Left renal cortex interstitium (tissue), 4 donors: ENCODE measurements at regions not wholly inside any gene's neighbourhood (a gene's known extent, or its start where the extent isn't known, plus 50 kb on each side); places are given as distances from the start of the nearest gene placed in this dataset.
"Not testable (repeated sequence)": the region's sequence is repeated elsewhere in the genome, so short reads cannot be mapped to it uniquely, and the experiment has no call there.

Experiments used
- DNase-seq, 4 donors: peaks; one replicate each; pipeline ENCODE4 v3.0.0-alpha.2; 2013; ENCODE audit warnings: low read depth in 4 of 4, low spot score in 2 of 4, missing footprints in 1 of 4

DNA sequence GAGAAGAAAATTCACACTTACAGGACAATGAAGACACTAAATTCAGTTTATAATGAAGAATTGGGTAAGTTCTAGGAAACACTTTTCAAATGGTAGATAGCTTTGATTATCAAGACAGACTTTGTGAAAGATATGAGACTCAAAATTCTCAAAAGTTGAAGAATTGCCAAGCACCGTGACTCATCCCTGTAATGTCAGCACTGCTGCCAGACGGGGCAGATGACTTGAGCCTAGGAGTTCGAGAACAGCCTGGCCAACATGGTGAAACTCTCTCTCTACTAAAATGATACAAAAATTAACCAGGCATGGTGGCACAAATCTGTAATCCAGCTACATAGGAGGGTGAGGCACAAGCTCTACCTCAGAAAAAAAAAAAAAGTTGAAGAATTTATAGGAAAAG is 1820.1 kb upstream of the LRRTM1 start:
- DNase-seq = no peak

DNA sequence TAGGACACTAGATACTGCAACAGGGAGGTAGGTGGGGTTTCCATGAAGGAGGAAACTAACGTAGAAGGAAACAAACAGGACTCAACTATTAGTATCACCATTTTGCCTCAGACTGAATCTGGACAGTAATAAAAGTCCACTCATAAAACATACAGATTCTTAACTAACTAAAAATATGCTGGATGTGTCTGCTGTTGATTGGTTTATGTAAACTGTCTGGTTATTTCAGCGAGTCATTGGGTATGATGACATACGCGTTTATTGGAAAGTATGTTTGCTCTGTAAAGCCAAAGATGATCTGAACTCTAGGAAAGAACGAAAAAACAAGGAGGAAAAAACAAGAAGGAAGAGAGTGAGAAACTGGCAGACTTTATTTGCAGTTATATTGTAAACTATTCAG is 1816.1 kb upstream of the LRRTM1 start:
- DNase-seq = no peak

DNA sequence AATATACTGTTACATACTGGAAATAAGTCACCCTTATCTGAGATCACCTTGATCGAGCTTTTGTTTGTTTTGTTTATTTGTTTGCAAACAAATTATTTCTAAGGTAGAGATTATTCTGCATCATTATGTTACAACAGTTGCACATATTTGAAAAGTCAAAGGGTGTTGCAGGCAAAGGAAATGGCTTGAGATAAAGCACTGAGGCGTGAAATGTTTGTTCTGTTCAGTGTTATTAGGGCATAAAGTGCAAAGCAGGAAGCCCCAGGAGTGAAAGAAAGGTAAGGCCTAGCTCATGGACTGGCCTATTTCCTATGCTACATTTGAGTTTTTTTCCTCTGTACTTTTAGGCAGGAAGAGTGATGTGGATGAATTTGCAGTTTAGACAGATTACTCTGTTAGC is 1815.6 kb upstream of the LRRTM1 start:
- no peak for DNase-seq

DNA sequence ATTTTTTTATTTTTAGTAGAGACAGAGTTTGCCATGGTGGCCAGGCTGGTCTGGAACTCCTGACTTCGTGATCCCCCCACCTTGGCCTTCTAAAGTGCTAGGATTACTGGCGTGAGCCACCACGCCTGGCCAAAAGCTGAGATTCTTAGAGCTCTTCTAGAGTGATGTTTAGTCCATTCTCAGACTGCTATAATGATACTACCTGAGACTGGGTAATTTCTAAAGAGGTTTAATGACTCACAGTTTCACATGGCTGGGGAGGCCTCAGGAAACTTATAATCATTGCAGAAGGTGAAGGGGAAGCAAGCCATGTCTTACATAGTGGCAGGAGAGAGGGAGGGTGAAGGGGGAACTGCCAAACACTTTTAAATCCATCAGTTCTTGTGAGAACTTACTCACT is 1804.9 kb upstream of the LRRTM1 start:
- no peak for DNase-seq

DNA sequence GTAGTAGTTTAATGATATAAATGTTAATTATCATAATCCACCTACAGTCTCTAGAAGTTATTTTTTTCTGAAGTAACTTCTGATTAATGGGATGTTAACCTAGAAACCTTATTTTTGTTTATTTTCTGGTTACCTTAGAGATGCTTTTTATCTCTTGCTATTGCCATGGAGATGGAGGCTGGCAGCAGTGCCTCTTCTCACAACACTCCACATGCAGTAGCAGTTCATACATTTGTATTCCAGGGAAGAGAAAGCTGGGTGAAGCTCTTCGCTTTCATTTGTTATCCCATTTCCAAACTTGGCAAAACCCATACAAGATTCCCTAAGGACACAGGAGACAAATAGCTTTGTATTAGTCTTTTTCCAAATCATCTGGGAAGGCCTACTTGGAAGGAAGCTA is 1794.1 kb upstream of the LRRTM1 start:
- DNase-seq = no peak

DNA sequence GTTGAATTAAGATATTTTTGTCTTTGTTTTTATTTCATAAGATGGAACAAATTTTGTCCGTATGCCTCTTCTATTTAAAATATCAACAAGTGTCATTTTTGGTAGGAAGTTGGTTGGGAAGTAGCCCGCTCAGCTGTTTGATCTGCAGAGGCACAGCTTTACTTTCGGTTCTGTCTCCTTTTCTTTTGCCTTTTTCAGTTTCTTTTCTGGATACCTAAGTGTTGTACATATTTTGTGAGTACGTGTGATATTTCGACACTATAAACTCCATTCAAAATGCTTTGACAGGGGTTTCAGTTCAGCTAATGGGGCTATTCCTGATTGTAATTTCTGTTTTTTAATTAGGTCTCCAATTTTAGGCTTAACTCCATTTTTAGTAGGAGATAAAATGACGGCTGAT is 1785.0 kb upstream of the LRRTM1 start:
- DNase-seq = no peak

DNA sequence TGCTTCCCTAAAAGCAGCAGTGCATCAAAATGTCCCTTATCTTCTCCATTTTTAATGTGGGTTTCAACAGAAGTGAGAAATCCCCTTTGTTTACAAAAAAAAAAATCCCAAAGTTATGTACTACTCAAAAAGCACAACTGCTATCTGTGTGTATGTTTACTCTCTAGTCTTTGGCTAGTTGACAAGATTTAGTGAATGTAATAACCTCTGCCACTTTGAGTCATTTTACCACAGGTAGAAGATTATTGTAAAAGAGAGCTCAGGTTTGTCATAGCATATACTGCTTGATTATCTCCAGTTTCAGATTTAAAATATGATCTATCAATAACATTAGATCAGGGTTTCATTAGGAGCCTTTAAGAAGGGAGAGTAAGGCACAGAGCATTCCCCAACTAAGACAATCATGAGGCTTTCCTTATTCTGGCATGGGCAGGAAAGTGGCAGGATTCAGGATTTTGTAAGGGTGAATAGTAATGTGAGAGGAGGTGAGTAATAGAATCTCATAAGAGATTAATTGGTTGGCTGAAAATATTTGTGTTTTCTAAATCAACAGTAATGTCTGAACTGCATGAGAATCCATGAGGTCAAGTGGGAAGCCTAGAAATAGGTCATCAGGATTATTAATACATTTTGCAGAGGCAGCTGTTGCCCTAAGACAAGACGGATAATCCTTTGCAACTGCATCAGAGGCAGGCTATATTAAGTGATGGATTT is 1780.3 kb upstream of the LRRTM1 start:
- DNase-seq = no peak

DNA sequence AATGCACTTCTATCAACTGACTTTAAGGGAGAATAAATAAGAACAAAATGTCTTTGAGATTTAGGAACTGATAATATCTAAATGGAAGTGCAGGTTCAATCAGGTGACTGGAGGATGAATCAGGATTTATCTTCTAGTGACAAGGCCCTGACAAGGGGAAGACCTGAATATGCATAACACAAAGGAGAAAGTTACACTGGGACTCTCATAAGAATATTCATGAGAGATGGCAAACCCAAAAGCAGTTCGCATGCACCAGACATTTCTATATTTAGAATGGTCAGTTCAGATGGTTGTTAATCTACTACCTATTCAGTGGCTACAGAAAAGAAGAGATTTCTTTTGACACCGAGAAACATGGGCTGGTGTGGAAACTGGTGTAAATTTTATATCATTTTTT is 1771.3 kb upstream of the LRRTM1 start:
- DNase-seq = no peak

DNA sequence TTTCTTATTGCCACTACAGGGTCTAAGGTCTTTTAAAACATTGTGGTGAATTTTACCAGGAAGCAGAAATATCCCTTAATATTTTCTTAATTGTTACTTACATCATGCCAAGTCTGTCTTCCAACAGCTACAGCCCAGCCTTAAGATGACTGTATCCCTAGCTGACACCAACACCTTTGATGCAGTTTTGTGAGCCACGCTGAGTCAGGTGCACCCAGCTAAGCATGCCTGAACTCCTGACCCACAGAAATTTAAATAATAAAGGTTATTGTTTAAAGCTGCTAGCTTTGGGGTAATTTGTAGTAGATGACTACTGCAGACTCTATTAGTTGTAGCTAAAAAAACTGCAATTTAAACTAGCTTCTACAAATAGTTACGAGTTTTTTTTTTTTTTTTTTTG is 1757.9 kb upstream of the LRRTM1 start:
- no peak for DNase-seq

DNA sequence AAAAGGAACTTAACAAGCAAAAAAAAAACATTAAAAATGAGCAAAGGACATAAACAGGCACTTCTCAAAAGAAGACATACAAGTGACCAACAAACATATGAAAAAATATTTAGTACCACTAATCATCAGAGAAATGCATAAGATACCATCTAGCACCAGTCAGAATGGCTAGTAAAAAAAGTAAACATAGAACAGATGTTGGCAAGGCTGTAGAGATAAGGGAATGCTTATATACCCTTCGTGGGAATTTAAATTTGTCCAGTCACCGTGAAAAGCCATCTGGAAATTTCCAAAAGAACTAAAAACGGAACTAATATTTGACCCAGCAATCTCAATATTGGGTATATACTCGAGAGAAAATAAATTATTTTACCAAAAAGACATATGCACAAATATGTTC is 1751.3 kb upstream of the LRRTM1 start:
- no peak for DNase-seq

DNA sequence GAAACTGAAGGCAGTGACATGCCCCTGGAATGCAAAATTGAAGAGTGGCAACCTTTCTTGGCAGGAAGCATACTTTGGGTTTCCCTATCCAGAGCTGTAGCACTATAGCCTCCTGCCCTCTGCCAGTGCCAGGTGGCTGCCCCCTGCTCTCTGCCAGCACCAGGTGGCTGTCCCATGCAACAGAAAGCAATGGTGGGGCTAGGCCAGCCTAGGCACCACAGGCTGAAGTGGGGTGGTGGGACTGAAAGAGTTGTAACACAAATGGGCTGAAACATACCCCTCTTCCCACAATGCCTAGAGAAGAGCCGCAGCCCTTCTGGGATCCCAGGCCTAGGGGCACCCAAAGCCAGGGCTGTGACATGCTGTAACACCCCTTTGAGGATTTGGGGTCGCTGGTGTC is 1739.3 kb upstream of the LRRTM1 start:
- no peak for DNase-seq

DNA sequence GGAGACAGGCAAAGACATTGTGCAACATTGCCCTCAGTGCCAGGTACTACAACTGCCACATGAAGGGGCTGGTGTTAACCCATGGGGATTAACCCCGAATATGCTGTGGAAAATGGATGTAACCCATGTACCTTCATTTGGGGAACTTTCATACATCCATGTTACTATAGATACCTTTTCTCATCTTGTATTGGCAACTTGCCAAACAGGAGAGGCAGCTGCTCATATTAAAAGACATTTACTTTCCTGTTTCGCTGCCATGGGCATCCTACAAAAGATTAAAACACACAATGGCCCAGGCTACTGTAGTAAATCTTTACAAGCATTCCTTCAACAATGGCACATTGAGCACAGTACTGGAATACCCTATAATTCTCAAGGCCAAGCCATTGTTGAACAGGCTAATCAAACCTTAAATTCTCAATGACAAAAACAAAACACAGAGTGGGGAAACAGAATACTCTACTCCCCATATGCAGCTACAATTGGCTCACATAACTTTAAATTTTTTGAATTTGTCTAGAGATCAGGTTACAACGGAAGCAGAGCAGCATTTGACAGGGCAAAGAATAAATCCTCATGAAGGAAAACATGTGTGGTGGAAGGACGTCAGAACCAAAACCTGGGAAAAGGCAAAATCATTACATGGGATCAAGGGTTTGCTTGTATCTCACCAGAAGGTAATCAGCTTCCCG is 1723.5 kb upstream of the LRRTM1 start:
- peak in 2 of 4 donors; percentile 14 to 20 for DNase-seq

DNA sequence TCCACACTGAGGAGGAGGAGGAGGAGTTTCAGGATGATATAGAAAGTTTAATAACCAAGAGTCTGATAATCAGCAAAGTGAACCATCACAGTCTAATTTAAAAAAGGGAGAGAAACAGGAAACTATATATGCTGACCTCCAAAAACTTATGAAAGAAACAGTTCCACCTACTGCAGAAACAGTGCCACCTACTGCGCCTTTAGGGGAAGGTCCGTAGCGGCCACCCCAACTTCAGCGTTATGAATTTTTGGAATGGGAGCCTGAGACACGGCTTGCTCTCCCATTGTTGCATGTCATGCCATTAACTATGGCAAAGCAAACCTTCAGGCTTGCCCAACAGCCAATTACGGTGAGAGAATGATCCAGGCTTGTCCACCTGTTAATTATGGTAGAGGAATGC is 1719.2 kb upstream of the LRRTM1 start:
- no peak for DNase-seq

DNA sequence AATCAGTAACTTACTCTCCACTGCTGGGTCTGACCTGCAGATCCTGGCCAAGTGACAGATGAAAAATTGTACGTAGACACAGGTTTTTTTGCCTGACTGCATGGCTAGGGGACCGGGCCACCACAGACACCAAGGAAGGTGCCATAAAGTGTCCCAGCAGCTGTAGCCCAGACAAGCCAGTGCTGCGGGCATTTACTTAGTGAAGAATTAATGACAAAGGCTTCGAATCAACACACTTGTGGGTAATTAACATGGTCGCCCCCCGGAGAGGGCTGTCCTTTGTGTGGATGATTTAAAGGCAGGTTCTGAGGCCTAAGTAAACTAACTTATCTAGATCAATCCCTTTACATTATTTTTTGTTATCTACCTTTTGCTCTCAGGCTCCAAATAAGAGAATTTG is 1709.1 kb upstream of the LRRTM1 start:
- DNase-seq = no peak

DNA sequence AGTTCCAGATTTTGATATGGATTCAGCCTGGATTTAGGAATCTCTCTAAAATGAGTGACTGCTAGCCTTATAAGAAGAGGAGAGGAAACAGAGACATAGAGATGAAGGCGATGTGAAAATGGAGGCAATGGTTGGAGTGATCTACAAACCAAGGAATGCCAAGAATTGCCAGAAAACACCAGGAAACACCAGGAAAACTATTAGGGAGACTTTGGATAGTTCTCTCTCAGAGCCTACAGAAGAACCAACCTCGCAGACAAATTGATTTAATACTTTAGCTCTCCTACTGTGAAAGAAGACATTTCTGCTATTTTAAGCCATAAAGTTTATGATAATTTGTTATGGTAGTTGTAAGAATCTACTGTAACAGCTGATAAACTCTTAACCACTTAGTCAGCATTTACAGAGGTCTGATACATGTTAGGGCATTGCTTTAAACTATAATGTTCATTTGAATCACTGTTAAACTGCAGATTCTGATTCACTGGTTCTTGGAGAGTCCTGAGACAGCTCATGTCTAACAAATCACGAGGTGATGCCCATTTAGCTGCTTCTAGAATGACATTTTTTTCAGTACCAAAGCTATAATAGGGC is 1702.6 kb upstream of the LRRTM1 start:
- no peak for DNase-seq

DNA sequence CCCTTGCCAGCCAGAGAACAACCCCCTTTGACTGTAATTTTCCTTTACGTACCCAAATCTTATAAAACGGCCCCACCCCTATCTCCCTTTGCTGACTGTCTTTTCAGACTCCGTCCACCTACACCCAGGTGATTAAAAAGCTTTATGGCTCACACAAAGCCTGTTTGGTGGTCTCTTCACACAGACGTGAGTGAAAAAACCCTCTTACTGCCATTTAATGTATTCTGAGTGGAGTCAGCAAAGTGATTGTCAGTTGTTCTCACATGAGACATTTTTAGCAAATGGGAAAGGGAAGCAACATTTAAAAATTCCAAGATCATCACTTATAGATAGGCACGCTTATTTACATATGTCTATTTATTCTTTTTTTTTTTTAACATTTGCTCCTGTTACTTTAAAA is 1701.3 kb upstream of the LRRTM1 start:
- DNase-seq = not testable (repeated sequence)

DNA sequence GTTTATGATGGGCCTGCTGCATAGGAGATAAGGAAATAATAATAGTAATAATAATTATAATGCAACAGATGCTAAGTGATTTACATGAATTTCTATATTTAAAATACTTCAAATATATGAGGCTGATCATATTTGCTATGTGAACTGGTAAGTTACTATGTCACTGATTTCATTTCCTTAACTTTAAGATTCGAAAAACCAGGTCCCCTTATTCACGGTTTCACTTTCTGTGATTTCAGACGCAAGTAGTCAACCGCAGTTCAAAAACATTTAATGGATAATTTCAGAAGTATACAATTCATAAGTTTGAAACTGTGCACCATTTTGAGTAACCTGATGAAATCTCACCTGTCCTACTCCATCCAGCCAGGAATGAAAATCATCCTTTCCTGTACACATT is 1697.1 kb upstream of the LRRTM1 start:
- no peak for DNase-seq

DNA sequence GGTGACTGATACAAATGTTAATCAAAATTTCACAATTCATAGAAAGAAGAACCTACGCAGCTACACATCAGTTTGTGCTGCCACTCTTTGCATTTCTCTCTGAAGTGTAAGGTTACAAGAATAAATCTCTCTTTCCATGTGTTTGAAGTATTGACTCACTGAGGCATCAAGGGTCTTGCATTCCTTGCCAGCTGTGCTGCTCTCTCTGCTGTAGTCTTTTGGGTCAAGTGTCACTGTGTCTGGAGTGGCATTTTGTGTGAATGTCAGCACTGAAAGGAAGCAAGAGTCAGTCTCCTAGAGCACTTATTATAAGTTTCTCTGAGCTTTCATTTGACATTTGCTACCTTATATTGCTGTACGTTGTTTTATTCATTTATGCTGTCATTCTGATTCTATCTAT is 1696.1 kb upstream of the LRRTM1 start:
- peak in 1 of 4 donors; percentile 11 for DNase-seq

DNA sequence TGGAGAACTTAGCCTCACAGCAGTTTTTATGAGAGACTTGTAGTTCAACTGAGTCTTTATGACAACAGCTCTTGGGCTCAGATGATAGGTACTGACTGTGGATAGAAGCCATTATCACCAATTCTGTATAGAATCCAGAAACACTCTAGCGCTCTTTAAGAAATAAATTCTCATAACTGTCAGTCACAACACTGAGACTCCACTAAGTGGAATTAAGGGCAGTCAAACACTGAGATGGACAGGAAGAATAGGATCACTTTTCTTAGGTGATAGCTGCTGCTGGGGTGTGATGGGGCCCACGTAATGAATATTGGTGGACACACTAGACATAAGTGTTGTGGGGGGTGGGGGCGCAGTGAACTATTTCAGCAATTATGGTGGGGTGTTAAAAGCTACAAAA is 1691.8 kb upstream of the LRRTM1 start:
- DNase-seq = no peak

DNA sequence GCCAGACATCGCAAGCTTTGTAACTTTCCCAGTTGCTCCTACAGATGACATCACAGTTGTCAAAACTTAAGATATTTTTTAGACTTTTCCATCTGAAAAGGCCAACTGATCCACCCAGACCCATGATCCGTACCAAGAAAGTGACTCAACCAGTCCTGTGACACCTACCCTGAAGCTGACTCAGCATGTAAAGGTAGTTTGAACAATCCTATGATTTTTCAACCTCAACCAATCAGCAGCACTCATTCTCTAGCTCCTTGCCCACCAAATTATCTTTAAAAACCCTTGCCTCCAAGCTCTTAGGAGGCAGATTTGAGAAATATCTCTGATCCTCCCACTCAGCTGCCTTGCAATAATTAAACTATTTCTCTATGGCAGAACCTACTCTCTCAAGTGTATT is 1686.7 kb upstream of the LRRTM1 start:
- DNase-seq = no peak

DNA sequence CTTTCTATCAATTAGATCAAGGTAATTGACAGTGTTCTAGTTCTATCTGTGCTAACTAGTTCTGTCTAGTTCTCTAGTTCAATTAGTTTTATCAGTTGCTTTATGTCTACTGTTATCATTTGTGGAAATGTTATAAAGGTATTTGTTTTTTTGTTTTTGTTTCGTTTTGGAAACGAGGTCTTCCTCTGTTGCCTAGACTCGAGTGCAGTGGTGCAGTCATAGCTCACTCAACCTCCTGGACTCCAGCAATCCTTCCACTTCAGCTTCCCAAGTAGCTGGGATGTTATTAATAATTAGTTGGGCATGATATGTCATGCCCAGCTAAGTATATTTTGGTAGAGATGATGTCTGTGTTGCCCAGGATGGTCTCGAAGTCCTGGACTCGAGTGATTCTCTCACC is 1682.8 kb upstream of the LRRTM1 start:
- DNase-seq = no peak

DNA sequence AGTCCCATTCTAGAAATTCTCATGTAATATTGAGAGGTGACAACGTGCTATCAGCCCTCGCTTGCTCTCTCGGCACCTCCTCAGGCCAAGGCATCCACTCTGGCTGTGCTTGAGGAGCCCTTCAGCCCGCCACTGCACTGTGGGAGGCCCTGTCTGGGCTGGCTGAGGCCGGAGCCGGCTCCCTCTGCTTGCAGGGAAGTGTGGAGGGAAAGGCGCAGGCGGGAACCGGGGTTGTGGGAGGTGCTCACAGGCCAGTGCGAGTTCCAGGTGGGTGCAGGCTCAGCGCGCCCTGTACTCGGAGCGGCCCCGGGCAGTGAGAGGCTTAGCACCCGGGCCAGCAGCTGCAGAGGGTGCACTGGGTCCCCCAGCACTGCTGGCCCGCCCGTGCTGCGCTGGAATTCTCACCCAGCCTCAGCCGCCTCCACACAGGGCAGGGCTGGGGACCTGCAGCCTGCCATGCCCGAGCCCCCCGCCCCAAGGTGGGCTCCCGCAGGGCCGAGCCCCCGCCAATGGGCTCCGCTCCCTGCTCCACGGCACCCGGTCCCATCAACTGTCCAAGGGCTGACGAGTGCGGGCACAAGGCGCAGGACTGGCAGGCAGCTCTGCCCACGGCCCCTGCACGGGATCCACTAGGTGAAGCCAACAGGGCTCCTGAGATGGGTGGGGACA is 1680.6 kb upstream of the LRRTM1 start:
- DNase-seq = no peak
